ENCODE measurements at regions not wholly inside any gene's neighbourhood (a gene's known extent, or its start where the extent isn't known, plus 50 kb on each side); places are given as distances from the start of the nearest gene placed in this dataset.

- Histone ChIP-seq H3K4me1 (ENCODE audit: control insufficient read depth, low read length) (peaks cover 46% of the 10 kb centered on the region), H3K4me2 (ENCODE audit: low read length) (no peak overlapping the region)
Measured at GRCh38 chr4:81557306-81557705, 85.6 kb upstream of the RASGEF1B start.

GRCh38 chr4:81555489-81555888 lies 83.8 kb upstream of the RASGEF1B start:
- H3K79me2 ChIP-seq (ENCODE audit: control insufficient read depth, low read length), result no peaks in the 10 kb centered on the region
- no peaks in the 10 kb centered on the region for H3K36me3 ChIP-seq (ENCODE audit: control insufficient read depth, low read length)
- no peaks in the 10 kb centered on the region for H3K9me2 ChIP-seq (replicated peaks; ENCODE audit: control insufficient read depth, low read length)
- no peaks in the 10 kb centered on the region for H3F3A ChIP-seq (ENCODE audit: control insufficient read depth, insufficient read depth)
- H3K4me3 ChIP-seq (ENCODE audit: low read length), result no peak overlapping the region
- H4K20me1 ChIP-seq (ENCODE audit: control insufficient read depth, insufficient read depth, low read depth, low read length), result no peaks in the 10 kb centered on the region
- H3K27ac ChIP-seq (ENCODE audit: low read depth, low read length), result no peak overlapping the region
- no peaks in the 10 kb centered on the region for H3K27me3 ChIP-seq (ENCODE audit: control insufficient read depth, low read length)
- H3K9me3 ChIP-seq (ENCODE audit: control insufficient read depth, insufficient read depth, low read length), result peaks cover 3% of the 10 kb centered on the region; the same call in 1 of the 2 replicates
- TF ChIP-seq EZH2phosphoT487 (IDR thresholded peaks at IDR 0.05; ENCODE audit: borderline replicate concordance, low read length) (no peak), CTCF (IDR thresholded peaks at IDR 0.05; ENCODE audit: low read depth, low read length, poor library complexity, severe bottlenecking) (no peak)
- H3K4me2 ChIP-seq (ENCODE audit: low read length), result no peak overlapping the region
- H3K4me1 ChIP-seq (ENCODE audit: control insufficient read depth, low read length), result peaks cover 28% of the 10 kb centered on the region

More at GRCh38 chr4:81557306-81557705, 85.6 kb upstream of the RASGEF1B start:
- Histone ChIP-seq H3F3A (ENCODE audit: control insufficient read depth, insufficient read depth) (peaks cover 5% of the 10 kb centered on the region), H3K9me2 (replicated peaks; ENCODE audit: control insufficient read depth, low read length) (no peaks in the 10 kb centered on the region), H3K4me3 (ENCODE audit: low read length) (no peak overlapping the region), H3K27ac (ENCODE audit: low read depth, low read length) (no peak overlapping the region), H3K9me3 (ENCODE audit: control insufficient read depth, insufficient read depth, low read length) (peaks cover 3% of the 10 kb centered on the region; the same call in 1 of the 2 replicates), H3K79me2 (ENCODE audit: control insufficient read depth, low read length) (no peaks in the 10 kb centered on the region), H3K27me3 (ENCODE audit: control insufficient read depth, low read length) (no peaks in the 10 kb centered on the region), H3K36me3 (ENCODE audit: control insufficient read depth, low read length) (peaks cover 7% of the 10 kb centered on the region), H4K20me1 (ENCODE audit: control insufficient read depth, insufficient read depth, low read depth, low read length) (no peaks in the 10 kb centered on the region)
- TF ChIP-seq CTCF (IDR thresholded peaks at IDR 0.05; ENCODE audit: low read depth, low read length, poor library complexity, severe bottlenecking), result no peak

GRCh38 chr4:81552086-81552485 lies 80.4 kb upstream of the RASGEF1B start:
- H3K4me1 ChIP-seq (ENCODE audit: control insufficient read depth, low read length), result peaks cover 4% of the 10 kb centered on the region; the same call in 1 of the 2 replicates
- no peaks in the 10 kb centered on the region for H3F3A ChIP-seq (ENCODE audit: control insufficient read depth, insufficient read depth)
- no peak overlapping the region for H3K27ac ChIP-seq (ENCODE audit: low read depth, low read length)
- TF ChIP-seq EZH2phosphoT487 (IDR thresholded peaks at IDR 0.05; ENCODE audit: borderline replicate concordance, low read length) (no peak), CTCF (IDR thresholded peaks at IDR 0.05; ENCODE audit: low read depth, low read length, poor library complexity, severe bottlenecking) (no peak)
- H3K79me2 ChIP-seq (ENCODE audit: control insufficient read depth, low read length), result no peaks in the 10 kb centered on the region
- H3K4me2 ChIP-seq (ENCODE audit: low read length), result no peak overlapping the region
- no peaks in the 10 kb centered on the region for H4K20me1 ChIP-seq (ENCODE audit: control insufficient read depth, insufficient read depth, low read depth, low read length)
- no peaks in the 10 kb centered on the region for H3K27me3 ChIP-seq (ENCODE audit: control insufficient read depth, low read length)
- H3K4me3 ChIP-seq (ENCODE audit: low read length), result no peak overlapping the region
- H3K9me2 ChIP-seq (replicated peaks; ENCODE audit: control insufficient read depth, low read length), result no peaks in the 10 kb centered on the region
- H3K36me3 ChIP-seq (ENCODE audit: control insufficient read depth, low read length), result no peaks in the 10 kb centered on the region
- H3K9me3 ChIP-seq (ENCODE audit: control insufficient read depth, insufficient read depth, low read length), result no peaks in the 10 kb centered on the region

Data from DOHH2 (cell line).